HUDEP-2 (cell line): ENCODE measurements at regions not wholly inside any gene's neighbourhood (a gene's known extent, or its start where the extent isn't known, plus 50 kb on each side); places are given as distances from the start of the nearest gene placed in this dataset.
"Not testable (repeated sequence)": the region's sequence is repeated elsewhere in the genome, so short reads cannot be mapped to it uniquely, and the experiment has no call there.

Experiments
- DNase-seq, 76 experiments: peaks; one replicate each; lab custom pipeline; 2025; ENCODE audit not compliant: unreplicated experiment in 76 of 76; lab: John Stamatoyannopoulos, UW

DNA sequence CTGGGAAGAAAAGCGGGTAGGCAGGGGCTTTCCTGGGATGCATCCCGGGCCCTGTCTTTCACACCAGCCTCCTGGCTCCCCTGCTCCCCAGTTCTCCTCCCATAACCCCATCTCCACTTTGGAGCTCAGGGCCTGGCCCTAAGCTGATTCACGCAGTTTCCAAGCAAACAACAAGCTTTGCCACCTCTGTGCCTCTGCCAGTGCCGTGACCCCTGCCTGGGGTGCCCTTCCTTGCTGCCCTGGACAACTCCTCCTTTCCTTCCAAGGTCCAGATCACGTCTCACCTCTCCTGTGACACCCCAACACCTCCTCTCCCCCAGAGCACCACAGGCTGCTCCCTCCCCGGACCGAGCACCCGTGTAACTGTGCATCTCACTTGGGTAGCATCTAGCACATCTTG, 184.5 kb downstream of the NPIPB11 start:
- not testable (repeated sequence) for DNase-seq

DNA sequence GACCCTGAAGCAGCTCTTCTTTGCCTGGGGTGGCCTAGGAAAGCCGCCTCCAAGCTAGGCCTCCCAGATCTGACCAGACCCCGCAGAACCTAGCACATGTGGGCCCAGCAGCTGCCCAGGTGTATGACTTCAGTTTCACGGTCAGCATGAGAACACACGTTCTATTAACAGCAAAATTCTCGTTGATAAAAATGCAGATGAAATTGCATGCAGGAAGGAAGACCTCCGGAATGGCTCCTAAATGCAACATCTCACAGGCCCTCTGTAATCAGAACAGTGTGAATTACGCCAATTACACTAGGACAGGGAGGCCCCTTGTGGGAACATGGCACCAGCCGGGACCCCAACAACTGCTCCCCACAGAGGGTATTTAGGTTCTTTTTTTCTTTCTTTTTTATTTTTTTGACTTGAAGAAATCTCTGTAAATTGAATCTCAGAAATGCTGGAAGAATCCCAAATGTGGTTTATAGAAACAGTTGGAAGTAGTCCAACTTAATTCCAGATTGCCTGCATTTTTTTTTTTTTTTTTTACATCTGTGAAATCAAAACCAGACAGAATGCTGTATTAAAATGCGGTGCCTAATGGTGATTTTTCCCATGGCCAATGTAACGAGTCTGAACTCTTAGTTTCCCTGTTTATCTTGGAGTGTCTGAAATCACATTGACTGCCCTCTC, 185.1 kb downstream of the NPIPB11 start:
- not testable (repeated sequence) for DNase-seq

DNA sequence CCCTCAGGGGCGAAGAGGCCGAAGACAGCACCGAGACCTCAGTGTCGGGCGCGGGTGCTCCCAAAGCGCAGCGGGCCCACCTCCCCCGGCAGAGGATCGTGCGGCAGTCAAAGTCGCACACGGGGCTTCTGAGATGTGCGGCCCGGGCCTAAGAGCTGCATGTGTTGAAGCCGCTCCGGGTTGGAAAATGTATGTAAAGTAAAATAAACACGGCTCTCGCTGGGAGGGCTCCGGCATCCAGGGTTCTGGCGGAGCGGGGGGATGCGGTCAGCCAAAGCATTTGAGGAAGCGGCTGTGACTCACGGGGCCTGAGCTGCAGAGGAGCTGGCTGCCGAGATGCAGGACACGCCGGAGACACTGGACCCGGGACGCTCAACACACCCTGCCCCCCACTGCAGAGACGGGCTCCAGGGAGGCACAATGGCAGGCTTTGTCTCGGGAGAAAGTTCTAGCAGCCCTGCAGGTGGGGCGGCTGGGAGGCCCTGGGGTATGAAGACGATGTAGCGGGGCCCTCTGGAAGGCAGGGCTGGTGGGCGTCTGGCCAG, 185.8 kb downstream of the NPIPB11 start:
- not testable (repeated sequence) for DNase-seq

DNA sequence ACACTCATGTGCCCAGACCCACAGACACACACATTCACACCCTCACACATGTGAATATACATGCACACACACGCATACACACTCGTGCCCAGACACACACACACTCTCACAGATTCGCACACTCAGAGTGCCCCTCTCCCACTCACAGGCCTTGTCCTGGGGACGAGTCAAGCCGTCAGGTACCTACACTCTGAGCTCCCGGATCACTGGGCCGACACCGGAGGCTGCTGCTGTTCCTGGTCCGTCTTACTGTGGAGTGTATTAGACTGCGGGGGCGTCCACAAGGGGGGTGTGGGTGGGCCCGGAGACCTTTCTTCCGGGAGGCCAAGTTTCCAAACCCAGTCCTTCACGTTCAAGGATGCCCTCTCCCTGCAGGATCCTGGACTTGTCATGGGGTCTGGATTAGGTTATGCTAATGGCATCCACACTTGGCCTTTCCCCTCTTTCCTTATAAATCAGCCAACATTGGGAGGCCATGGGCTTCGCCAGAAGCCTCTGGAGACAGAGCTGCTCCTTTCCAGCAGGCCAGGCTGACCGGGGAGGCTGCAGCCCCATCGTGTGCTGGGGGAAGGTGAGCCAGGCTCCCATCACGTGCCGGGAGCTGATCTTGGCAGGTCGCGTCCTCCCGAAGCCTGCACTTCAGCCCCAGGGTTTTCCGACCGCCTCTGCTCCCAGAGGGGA, 186.4 kb downstream of the NPIPB11 start:
- not testable (repeated sequence) for DNase-seq

DNA sequence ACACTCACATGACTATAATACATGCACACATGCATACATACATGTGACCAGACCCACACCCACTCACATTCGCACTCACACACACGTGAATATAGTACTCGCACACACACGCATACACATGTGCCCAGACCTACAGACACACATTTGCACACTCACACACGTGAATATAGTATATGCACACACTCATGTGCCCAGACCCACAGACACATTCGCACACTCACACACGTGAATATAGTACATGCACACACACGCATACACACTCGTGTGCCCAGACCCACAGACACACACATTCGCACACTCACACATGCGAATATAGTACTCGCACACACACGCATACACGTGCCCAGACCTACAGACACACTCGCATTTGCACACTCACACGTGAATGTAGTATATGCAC, 186.9 kb downstream of the NPIPB11 start:
- not testable (repeated sequence) for DNase-seq

DNA sequence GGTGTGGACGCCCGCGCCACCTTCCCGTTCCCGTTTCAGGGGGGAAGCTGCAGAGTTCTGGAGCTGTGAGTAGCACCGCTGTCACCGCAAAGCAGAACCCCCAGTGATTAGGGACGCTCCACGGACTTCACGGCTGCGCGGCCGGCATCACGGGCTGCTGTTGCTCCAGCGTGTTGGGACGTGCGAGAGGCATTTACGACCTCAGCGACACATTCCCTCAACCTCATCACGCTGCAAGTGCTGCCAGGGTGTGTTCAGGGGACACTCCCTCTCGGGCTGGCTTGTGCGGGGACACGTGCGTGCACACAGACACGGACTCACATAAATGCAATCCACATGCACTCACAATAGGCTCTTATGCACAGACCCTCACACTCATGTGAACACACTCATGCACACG, 187.9 kb downstream of the NPIPB11 start:
- DNase-seq, result not testable (repeated sequence)

DNA sequence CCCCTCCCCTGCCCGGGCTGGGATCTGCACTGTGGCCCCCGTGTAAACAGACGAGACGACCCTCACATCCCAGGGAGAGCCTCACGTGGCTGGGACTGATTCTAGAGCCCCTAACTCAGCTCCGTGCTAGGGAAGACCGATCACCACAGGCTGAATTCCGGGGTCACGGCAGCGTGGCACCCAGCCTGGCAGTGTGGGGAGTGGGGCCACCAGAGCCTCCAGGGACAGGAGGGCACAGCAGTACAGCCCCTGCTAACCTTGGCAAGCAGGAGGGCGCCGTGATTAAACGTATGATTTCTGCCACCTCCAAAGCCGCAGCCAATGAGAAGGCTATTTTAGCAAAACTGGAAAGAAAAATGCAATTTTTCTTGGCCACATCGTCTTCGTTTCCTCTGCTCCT, 188.3 kb downstream of the NPIPB11 start:
- not testable (repeated sequence) for DNase-seq

DNA sequence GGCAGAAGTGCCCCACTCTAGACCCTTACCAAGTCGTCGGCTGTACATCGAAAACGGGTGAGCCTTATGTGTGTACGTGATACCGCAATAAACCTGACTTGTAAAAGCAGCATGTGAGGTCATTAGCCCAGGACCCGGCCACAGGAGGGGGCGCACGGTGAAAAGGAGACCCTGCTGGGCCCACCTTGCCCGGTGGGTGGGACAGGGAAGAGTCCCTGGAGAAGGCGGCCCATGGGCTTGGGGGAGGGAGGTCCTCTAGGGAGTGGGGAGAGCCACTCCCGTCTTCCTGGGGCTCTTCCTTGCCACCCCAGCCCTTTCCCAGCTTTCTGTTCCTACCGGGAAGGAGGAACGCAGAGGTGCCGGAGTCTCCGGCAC, 188.8 kb downstream of the NPIPB11 start:
- not testable (repeated sequence) for DNase-seq

DNA sequence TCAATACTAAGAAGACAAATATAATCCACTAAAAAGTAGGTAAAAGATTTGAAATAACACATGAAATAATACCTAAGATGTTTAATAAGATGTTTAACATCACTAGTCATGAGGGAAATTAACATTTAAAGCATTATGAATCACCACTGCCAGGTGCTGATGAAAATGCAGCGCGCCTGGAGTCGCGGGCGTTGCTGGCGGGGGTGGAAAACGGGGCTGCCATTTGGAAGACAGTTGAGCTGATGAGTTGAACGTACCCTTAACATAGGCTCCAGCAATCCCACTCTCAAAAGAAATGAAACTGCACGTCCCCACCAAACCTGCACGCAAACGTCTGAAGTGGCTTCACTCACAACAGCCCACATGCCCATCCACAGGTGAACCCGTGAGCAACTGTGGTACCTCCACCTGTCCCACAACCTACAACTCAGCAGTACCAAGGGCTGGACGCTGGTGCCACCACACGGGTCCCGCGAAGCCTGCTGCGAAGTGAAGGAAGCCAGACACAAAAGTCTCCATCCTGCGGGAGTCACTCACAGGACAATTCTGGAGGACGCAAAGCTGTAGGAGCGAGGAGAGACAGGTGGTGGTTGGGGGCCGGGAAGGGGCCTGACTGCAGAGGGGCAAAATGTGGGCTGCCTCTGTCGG, 189.3 kb downstream of the NPIPB11 start:
- not testable (repeated sequence) for DNase-seq

DNA sequence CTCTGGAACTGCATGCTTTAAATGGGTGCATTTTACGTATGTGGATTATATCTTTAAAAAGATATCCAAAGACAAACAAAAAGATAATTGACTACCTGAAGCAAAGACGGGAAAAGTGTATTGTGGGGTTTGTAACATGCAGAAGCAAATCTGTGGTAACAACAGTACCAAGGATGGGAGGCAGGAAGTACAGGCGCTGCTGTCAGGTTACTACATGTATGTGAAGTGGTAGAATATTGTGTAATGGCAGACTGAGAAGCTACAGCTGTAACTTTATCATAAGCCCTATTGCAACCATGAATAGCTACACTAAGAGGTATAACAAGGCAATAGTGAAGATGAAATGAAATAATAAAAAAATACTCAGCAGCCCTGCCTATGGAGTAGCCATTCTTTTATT, 192.7 kb downstream of the NPIPB11 start:
- DNase-seq, result not testable (repeated sequence)

DNA sequence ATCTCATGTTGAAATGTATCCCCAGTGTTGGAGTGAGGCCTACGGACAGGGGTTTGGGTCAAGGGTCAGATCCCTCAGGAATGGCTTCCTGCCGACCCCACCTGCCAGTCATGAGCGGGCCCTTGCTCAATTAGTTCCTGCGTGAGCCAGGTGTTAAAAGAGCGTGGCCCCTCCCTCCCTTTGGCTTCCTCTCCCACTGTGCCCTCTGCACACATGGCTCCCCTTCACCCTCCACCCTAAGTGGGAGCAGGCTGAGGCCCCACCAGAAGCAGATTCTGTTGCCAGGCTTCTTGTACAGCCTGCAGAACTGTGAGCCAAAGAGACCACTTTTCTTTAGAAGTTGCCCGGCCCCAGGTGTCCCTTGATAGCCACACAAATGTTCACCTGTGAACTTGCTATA, 193.3 kb downstream of the NPIPB11 start:
- not testable (repeated sequence) for DNase-seq

DNA sequence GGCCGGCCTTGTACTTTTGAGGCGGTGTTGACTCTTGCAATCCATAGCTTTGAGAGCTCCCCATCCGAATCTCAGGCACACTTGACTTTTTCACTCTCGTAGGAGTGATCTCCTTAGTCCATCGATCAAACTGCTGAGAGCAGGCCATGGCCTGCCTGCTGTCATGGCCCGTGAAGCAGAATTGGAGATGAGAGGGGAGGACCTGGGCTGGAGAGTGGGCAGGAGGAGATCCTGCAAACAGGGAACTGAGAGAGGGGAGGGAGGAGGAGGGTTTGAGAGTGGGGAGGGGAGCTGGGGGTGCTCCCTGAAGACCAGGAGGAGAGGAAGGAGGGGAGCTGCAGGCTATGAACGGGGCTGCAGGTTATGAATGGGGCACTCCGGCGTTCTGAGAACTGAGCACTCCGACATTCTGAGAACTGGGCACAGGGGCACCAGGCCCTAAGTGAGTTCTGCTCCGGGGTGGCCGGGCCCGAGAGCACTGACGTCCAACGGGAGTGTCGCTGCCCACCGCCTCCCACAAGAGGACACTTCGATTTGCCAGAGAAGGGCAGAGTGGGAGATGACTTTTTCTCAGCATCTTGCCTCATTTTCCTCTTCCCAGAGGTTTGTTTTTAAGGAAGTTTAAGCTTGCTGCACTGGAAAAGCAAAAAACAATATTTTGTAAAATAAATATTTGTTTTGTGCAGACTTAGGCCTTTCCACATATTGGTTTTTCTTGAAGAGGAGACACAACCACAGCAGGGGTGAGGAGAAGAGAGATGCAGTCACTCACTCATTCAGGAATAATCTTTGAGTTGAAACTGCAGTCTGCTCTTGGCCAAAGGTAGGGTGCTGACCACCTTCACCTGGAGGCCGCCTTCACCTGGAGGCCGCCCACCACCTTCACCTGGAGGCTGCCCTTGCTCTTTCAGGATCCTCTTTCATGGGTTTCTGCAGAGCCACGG, 194.2 kb downstream of the NPIPB11 start:
- DNase-seq, result not testable (repeated sequence)

DNA sequence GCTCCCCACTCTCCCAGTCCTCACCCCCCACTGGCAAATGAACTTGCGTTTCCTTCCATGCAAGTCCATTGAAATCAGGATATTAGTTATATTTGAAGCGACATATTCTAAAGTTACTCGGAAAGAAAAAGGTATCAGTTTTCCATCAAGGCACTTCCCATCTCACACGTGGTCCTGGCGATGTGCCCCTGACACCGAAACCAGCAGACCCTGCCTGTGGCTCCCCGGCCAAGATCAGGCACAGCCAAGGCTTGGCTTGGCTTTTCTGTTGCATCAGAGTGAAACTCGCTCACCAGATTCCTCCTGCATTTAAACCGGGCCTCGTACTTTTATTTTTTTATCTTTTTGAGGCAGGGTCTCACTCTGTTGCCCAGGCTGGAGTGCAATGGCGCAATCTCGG, 195.1 kb downstream of the NPIPB11 start:
- DNase-seq, result not testable (repeated sequence)

DNA sequence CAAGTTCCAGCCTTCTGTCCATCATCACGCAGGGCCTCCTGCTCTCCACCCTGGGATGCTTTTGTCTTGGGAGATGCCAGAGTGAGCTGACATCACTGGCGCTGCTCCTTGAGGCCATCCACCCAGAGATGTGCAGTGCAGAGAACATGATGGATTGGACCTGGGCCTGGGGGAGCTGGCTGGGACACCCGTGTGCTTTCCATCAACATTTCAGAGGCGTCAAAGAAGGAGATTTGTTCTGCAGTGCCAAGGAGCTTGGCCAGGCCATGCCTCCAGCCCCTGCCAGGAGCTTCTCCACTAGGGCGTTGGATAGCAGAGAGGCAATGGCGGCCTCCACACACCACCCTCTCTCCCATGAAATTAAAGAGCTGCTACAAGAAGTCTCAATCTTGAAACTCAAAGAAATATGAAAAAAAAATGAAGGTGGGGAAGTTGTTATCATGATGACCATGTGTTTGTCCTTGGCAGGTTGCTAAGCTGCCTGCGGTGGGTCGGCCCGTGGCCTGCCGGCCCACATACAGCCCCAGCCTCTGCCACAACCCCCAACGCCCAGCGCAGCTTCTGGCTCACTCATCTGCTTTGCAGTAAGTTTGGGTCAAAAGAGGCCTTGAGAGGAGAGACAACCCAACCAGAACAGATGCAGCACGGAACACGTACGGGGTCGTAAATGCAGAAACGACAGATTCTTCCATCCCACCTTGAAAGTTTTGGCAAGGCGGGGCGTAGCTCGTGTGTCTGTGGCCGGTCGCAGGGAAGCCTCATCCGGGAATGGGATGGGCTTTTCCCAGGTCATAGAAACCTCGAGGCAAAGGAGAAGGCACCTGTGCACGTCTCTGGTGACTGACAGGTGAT, 196.0 kb downstream of the NPIPB11 start:
- DNase-seq, result not testable (repeated sequence)

DNA sequence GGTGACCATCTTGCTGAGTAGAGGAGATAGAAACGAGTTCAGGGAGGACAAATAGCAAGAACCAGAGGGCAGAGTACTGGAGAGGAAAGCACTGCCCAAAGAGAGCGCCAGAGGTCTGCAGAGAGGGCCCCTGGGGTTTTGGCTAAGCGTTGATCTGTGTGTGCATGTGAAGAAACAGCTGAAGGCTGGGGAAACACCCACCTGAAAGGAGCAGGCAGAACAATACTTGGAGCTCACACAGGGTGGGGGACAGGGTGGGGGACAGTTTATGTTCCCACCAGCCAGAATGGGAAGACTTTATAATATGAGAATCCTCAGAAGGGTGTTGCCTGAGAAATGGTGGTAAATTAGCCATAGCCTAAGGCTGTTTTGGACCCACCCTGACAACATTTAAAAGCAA, 200.4 kb downstream of the NPIPB11 start:
- DNase-seq, result not testable (repeated sequence)

DNA sequence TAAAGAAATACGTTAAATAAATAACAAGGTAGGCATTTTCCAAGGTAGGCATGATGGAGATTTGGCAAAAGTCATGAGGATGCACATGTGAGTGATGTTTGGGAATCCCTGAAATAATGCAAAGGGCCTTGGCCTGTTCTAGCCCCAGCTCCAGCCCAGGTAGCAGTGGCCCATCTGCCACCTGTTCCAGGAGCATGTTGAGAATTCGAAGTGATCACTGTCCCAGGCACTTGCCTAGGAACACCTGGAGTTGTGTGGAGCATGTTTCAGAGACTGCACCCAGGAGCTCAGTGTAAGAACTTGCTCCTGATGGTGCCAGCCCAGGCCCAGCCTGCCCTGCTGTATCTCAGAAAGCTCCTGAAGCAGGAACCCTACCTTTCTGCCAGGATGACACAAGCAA, 201.4 kb downstream of the NPIPB11 start:
- DNase-seq, result not testable (repeated sequence)

DNA sequence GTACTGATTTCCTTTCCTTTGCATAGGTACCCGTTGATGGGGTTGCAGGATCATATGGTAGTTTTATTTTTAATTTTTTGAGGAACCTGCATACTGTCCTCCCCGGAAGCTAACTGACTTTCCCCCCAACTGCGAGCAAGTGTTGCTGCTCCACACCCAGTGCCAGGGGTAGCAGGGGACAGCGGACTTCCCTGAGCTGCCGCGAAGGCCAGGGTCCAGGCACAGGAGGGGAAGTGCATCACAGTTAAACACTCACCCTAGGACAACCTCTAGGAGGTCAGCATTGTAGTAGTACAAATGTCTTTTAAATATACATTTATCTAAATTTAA, 201.7 kb downstream of the NPIPB11 start:
- DNase-seq, result no peak

DNA sequence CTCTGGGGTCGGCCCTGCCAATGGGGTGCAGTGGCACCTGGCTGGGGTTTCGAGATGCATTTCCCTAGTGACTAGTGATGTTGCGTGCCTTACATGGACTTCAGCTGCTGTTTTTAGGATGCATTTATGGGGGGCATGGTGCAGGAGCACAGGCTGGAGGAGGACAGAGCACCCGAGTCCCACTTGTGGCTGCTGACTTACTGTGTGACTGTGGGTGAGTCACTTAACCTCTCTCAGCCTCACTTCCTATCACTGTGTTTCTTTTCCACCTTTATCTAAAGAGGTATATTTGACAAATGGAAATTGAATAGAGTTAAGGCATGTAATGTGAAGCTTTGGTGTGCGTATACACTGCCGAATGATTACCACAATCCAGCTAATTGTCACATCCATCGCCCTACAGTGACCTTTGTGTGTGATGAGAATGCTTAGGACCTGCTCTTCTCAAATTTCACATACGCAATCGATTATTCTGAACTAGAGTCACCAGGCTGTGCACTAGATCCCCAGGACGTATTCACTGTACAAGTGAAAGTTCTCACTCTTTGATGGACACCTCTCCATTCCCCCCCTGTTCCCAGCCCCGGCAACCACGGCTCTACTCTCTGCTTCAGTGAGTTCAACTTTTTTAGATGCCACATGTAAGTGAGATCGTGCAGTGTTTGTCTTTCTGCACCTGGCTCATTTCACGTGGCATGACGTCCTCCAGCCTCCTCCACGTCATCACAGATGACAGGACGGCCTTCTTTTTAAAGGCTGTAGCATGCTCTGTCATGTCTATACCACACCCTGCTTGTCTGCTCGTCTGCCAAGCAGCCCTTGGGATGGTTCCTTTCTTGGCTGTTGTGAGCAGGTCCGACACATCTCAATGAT, 202.3 kb downstream of the NPIPB11 start:
- not testable (repeated sequence) for DNase-seq
